Vagina (tissue), 2 donors: ENCODE measurements at regions not wholly inside any gene's neighbourhood (a gene's known extent, or its start where the extent isn't known, plus 50 kb on each side); places are given as distances from the start of the nearest gene placed in this dataset.

Experiments
- DNase-seq, 2 donors: peaks; one replicate each; pipeline ENCODE4 v3.0.0-alpha.2; 2017; ENCODE audit errors: extremely low spot score in 2 of 2
- H3K27ac ChIP-seq: fragments of 200-600 bp; sonication (generic); one replicate; pipeline ENCODE4 v1.5.1; 2019
- H3K27me3 ChIP-seq: fragments of 200-600 bp; sonication (generic); one replicate; pipeline ENCODE4 v1.5.1; 2019
- H3K36me3 ChIP-seq, 2 donors: fragments of 200-600 bp; sonication (generic); one replicate each; pipeline ENCODE4 v1.5.1; 2017 to 2019
- H3K4me1 ChIP-seq: fragments of 200-600 bp; sonication (generic); one replicate; pipeline ENCODE4 v1.5.1; 2019
- H3K4me3 ChIP-seq, 2 donors: fragments of 200-600 bp; sonication (generic); 1 replicate in 1 of 2; 2 replicates in 1 of 2; pipeline ENCODE4 v1.5.1; 2016 to 2019
- H3K9me3 ChIP-seq: fragments of 200-600 bp; sonication (generic); one replicate; pipeline ENCODE4 v1.5.1; 2019
- CTCF ChIP-seq, 3 experiments: fragments of 450-650 bp in 2 of 3; fragments of 200-600 bp in 1 of 3; sonication (generic) in 1 of 3; IDR thresholded peaks; one replicate each; pipeline ENCODE4 v1.5.1; 2017 to 2019; ENCODE audit warnings: antibody characterized with exemption in 3 of 3, mild to moderate bottlenecking in 2 of 3, moderate library complexity in 2 of 3
- POLR2A ChIP-seq, 2 donors: fragments of 450-650 bp; IDR thresholded peaks; one replicate each; pipeline ENCODE4 v1.6.1; 2017; ENCODE audit warnings: antibody characterized with exemption in 2 of 2, mild to moderate bottlenecking in 2 of 2, moderate library complexity in 2 of 2
- POLR2AphosphoS5 ChIP-seq, 2 donors: sonication (generic); formaldehyde crosslinking; IDR thresholded peaks; one replicate each; pipeline ENCODE4 v1.9.0; 2017; ENCODE audit warnings: antibody characterized with exemption in 2 of 2, mild to moderate bottlenecking in 2 of 2, low read depth in 1 of 2; ENCODE audit not compliant: insufficient read depth in 1 of 2
- intact Hi-C: fragments of 100-400 bp; cut with DNase I; formaldehyde crosslinking; loops from one replicate; pipeline ENCODE4 v1.15.1; 2023

- no peaks in the 10 kb centered on the region for H3K4me1 ChIP-seq
- no peaks in the 10 kb centered on the region for H3K9me3 ChIP-seq
- TF ChIP-seq CTCF (IDR thresholded peaks at IDR 0.05) = no peak
- no peak for TF ChIP-seq POLR2AphosphoS5 (IDR thresholded peaks at IDR 0.05; ENCODE audit: insufficient read depth in 1 of 2, low read depth in 1 of 2)
- no peak for TF ChIP-seq POLR2A (IDR thresholded peaks at IDR 0.05)
- H3K27me3 ChIP-seq = no peaks in the 10 kb centered on the region
- no peaks in the 10 kb centered on the region for H3K36me3 ChIP-seq
- no peak overlapping the region for H3K27ac ChIP-seq
- DNase-seq = no peak
- intact Hi-C loops = no loop called here
- no peak overlapping the region for H3K4me3 ChIP-seq
Observed at GRCh38 chr4:18999595-18999994, 978.0 kb upstream of the LCORL start.

GRCh38 chr4:18981234-18981615 is 959.7 kb upstream of the LCORL start:
- TF ChIP-seq CTCF (IDR thresholded peaks at IDR 0.05) (no peak), POLR2A (IDR thresholded peaks at IDR 0.05) (no peak), POLR2AphosphoS5 (IDR thresholded peaks at IDR 0.05; ENCODE audit: insufficient read depth in 1 of 2, low read depth in 1 of 2) (no peak)
- intact Hi-C loops = no loop called here

GRCh38 chr4:18980516-18981233 is 959.1 kb upstream of the LCORL start:
- Histone ChIP-seq H3K27me3 (no peaks in the 10 kb centered on the region), H3K4me3 (no peak overlapping the region), H3K27ac (no peak overlapping the region), H3K4me1 (no peaks in the 10 kb centered on the region), H3K36me3 (no peaks in the 10 kb centered on the region), H3K9me3 (no peaks in the 10 kb centered on the region)
- intact Hi-C loops = no loop called here
- DNase-seq = no peak
- TF ChIP-seq POLR2AphosphoS5 (IDR thresholded peaks at IDR 0.05; ENCODE audit: insufficient read depth in 1 of 2, low read depth in 1 of 2) = no peak
- TF ChIP-seq POLR2A (IDR thresholded peaks at IDR 0.05) = no peak
- TF ChIP-seq CTCF (IDR thresholded peaks at IDR 0.05) = no peak

More at GRCh38 chr4:18981234-18981615, 959.7 kb upstream of the LCORL start:
- H3K36me3 ChIP-seq = no peaks in the 10 kb centered on the region
- no peaks in the 10 kb centered on the region for H3K27me3 ChIP-seq
- H3K4me3 ChIP-seq = no peak overlapping the region
- H3K4me1 ChIP-seq = no peaks in the 10 kb centered on the region
- no peak overlapping the region for H3K27ac ChIP-seq
- H3K9me3 ChIP-seq = no peaks in the 10 kb centered on the region
- DNase-seq = no peak

- no peak overlapping the region for H3K27ac ChIP-seq
- H3K4me3 ChIP-seq = no peak overlapping the region
- no peaks in the 10 kb centered on the region for H3K4me1 ChIP-seq
- no peaks in the 10 kb centered on the region for H3K27me3 ChIP-seq
- no peaks in the 10 kb centered on the region for H3K9me3 ChIP-seq
- intact Hi-C loops = no loop called here
- no peak for DNase-seq
- H3K36me3 ChIP-seq = no peaks in the 10 kb centered on the region
- TF ChIP-seq POLR2AphosphoS5 (IDR thresholded peaks at IDR 0.05; ENCODE audit: insufficient read depth in 1 of 2, low read depth in 1 of 2) = no peak
- TF ChIP-seq CTCF (IDR thresholded peaks at IDR 0.05) = no peak
- TF ChIP-seq POLR2A (IDR thresholded peaks at IDR 0.05) = no peak
Observed at GRCh38 chr4:18976884-18977283, 955.3 kb upstream of the LCORL start.
